Gastroesophageal sphincter (tissue), 3 donors: ENCODE measurements at regions not wholly inside any gene's neighbourhood (a gene's known extent, or its start where the extent isn't known, plus 50 kb on each side); places are given as distances from the start of the nearest gene placed in this dataset.

Source experiments
- CTCF ChIP-seq, 4 experiments: fragments of 200-600 bp in 2 of 4; fragments of 450-650 bp in 2 of 4; sonication (generic) in 1 of 4; IDR thresholded peaks; one replicate each; pipeline ENCODE4 v1.5.1; 2017 to 2019; ENCODE audit warnings: antibody characterized with exemption in 4 of 4, mild to moderate bottlenecking in 2 of 4, moderate library complexity in 2 of 4
- POLR2A ChIP-seq, 2 donors: fragments of 450-650 bp; IDR thresholded peaks; one replicate each; pipeline ENCODE4 v1.6.1; 2017; ENCODE audit warnings: antibody characterized with exemption in 2 of 2, mild to moderate bottlenecking in 2 of 2, moderate library complexity in 1 of 2
- POLR2AphosphoS5 ChIP-seq: sonication (generic); formaldehyde crosslinking; IDR thresholded peaks from one replicate; pipeline ENCODE4 v1.6.1; 2017; ENCODE audit warnings: antibody characterized with exemption

GRCh38 chr7:17085186-17085585 is 203.4 kb upstream of the AGR3 start:
- TF ChIP-seq CTCF (IDR thresholded peaks at IDR 0.05) (no peak), POLR2A (IDR thresholded peaks at IDR 0.05) (no peak), POLR2AphosphoS5 (no peak)
